GM12878 (cell line): ENCODE measurements at regions not wholly inside any gene's neighbourhood (a gene's known extent, or its start where the extent isn't known, plus 50 kb on each side); places are given as distances from the start of the nearest gene placed in this dataset.

Experiments used
- EZH2 ChIP-seq: IDR thresholded peaks from 2 replicates; pipeline ENCODE4 v1.6.1; 2012; ENCODE audit warnings: low read depth, mild to moderate bottlenecking, control low read depth, inconsistent platforms, low read length, borderline replicate concordance; ENCODE audit not compliant: control insufficient read depth
- FOXM1 ChIP-seq: IDR thresholded peaks from 2 replicates; pipeline ENCODE4 v1.6.1; 2012; ENCODE audit warnings: low read depth, mild to moderate bottlenecking, inconsistent platforms, low read length, moderate library complexity
- MXI1 ChIP-seq: fragments of 150-350 bp; IDR thresholded peaks from 2 replicates; pipeline ENCODE4 v1.6.1; 2011; ENCODE audit warnings: low read depth, mild to moderate bottlenecking, inconsistent platforms, low read length, improper control_type of control experiment
- POLR2A ChIP-seq: IDR thresholded peaks from 2 replicates; pipeline ENCODE4 v1.6.1; 2011; ENCODE audit warnings: low read depth, mild to moderate bottlenecking, low read length
- POLR2AphosphoS5 ChIP-seq: IDR thresholded peaks from 2 replicates; pipeline ENCODE4 v1.6.1; 2011; ENCODE audit warnings: mild to moderate bottlenecking, low read length, inconsistent platforms
- TAF1 ChIP-seq: IDR thresholded peaks from 2 replicates; pipeline ENCODE4 v1.6.1; 2011; ENCODE audit warnings: mild to moderate bottlenecking, low read depth, low read length, borderline replicate concordance
- ZNF384 ChIP-seq: IDR thresholded peaks from 2 replicates; pipeline ENCODE4 v1.6.1; 2012; ENCODE audit warnings: low read depth, mild to moderate bottlenecking, low read length, improper control_type of control experiment, borderline replicate concordance
- TF ChIP-seq, protein P1 (sequence below): IDR thresholded peaks from 2 replicates; pipeline ENCODE4 v1.6.1; 2011; ENCODE audit warnings: borderline replicate concordance, low read depth, mild to moderate bottlenecking, moderate library complexity, mixed read lengths, low read length; ENCODE audit not compliant: insufficient read depth; ENCODE audit errors: extremely low read length
- TF ChIP-seq, protein P2 (sequence below), 3 experiments: IDR thresholded peaks in 2 of 3; conservative IDR thresholded peaks in 1 of 3; 2 replicates each; pipeline ENCODE4 v1.5.1; 2011; ENCODE audit warnings: low read depth in 3 of 3, low read length in 3 of 3, mild to moderate bottlenecking in 3 of 3, control low read depth in 2 of 3, moderate library complexity in 2 of 3, inconsistent platforms in 1 of 3, mixed read lengths in 1 of 3; ENCODE audit not compliant: control insufficient read depth in 2 of 3, insufficient read depth in 1 of 3; ENCODE audit errors: extremely low read depth in 1 of 3
- TF ChIP-seq, protein P3 (sequence below): fragments of 450-650 bp; IDR thresholded peaks from 2 replicates; pipeline ENCODE4 v1.6.1; 2016; ENCODE audit warnings: mild to moderate bottlenecking

DNA sequence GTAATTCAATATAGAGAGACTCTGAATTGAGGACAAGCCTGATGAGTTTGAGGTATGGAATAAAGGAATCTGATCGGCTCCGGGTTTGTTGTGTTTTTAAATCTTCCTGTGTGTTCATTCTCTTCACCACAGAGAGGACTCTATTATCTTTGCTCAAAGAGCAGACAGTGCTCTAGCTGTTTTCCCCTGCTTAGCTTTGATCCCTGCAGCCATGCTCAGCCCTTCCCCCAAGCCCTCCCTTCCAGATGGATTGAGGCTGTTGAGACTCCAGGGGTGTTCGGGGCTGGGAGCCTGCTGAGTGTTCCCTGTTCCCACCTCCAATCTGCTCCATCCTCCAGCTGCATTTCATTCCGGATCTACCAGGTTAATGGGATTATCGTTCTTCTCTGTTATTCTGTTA, 74.2 kb upstream of the CXADR start:
- no peak for TF ChIP-seq MXI1
- TF ChIP-seq POLR2A: no peak
- TF ChIP-seq, protein P1, sequence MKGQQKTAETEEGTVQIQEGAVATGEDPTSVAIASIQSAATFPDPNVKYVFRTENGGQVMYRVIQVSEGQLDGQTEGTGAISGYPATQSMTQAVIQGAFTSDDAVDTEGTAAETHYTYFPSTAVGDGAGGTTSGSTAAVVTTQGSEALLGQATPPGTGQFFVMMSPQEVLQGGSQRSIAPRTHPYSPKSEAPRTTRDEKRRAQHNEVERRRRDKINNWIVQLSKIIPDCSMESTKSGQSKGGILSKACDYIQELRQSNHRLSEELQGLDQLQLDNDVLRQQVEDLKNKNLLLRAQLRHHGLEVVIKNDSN: no peak
- no peak for TF ChIP-seq POLR2AphosphoS5
- TF ChIP-seq, protein P2, sequence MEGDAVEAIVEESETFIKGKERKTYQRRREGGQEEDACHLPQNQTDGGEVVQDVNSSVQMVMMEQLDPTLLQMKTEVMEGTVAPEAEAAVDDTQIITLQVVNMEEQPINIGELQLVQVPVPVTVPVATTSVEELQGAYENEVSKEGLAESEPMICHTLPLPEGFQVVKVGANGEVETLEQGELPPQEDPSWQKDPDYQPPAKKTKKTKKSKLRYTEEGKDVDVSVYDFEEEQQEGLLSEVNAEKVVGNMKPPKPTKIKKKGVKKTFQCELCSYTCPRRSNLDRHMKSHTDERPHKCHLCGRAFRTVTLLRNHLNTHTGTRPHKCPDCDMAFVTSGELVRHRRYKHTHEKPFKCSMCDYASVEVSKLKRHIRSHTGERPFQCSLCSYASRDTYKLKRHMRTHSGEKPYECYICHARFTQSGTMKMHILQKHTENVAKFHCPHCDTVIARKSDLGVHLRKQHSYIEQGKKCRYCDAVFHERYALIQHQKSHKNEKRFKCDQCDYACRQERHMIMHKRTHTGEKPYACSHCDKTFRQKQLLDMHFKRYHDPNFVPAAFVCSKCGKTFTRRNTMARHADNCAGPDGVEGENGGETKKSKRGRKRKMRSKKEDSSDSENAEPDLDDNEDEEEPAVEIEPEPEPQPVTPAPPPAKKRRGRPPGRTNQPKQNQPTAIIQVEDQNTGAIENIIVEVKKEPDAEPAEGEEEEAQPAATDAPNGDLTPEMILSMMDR (IDR thresholded peaks at IDR 0.05 in 2 of 3, conservative IDR thresholded peaks at IDR 0.05 in 1 of 3; ENCODE audit: control insufficient read depth in 2 of 3, extremely low read depth in 1 of 3, insufficient read depth in 1 of 3, low read depth in 3 of 3, low read length in 3 of 3): no peak
- no peak for TF ChIP-seq EZH2
- TF ChIP-seq, protein P3, sequence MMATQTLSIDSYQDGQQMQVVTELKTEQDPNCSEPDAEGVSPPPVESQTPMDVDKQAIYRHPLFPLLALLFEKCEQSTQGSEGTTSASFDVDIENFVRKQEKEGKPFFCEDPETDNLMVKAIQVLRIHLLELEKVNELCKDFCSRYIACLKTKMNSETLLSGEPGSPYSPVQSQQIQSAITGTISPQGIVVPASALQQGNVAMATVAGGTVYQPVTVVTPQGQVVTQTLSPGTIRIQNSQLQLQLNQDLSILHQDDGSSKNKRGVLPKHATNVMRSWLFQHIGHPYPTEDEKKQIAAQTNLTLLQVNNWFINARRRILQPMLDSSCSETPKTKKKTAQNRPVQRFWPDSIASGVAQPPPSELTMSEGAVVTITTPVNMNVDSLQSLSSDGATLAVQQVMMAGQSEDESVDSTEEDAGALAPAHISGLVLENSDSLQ: no peak
- no peak for TF ChIP-seq TAF1
- no peak for TF ChIP-seq FOXM1
- TF ChIP-seq ZNF384: no peak
